Vagina (tissue), 2 donors: ENCODE measurements at regions not wholly inside any gene's neighbourhood (a gene's known extent, or its start where the extent isn't known, plus 50 kb on each side); places are given as distances from the start of the nearest gene placed in this dataset.

Source experiments
- DNase-seq, 2 donors: peaks; one replicate each; pipeline ENCODE4 v3.0.0-alpha.2; 2017; ENCODE audit errors: extremely low spot score in 2 of 2
- H3K27ac ChIP-seq: fragments of 200-600 bp; sonication (generic); one replicate; pipeline ENCODE4 v1.5.1; 2019
- H3K27me3 ChIP-seq: fragments of 200-600 bp; sonication (generic); one replicate; pipeline ENCODE4 v1.5.1; 2019
- H3K36me3 ChIP-seq, 2 donors: fragments of 200-600 bp; sonication (generic); one replicate each; pipeline ENCODE4 v1.5.1; 2017 to 2019
- H3K4me1 ChIP-seq: fragments of 200-600 bp; sonication (generic); one replicate; pipeline ENCODE4 v1.5.1; 2019
- H3K4me3 ChIP-seq, 2 donors: fragments of 200-600 bp; sonication (generic); 1 replicate in 1 of 2; 2 replicates in 1 of 2; pipeline ENCODE4 v1.5.1; 2016 to 2019
- H3K9me3 ChIP-seq: fragments of 200-600 bp; sonication (generic); one replicate; pipeline ENCODE4 v1.5.1; 2019
- CTCF ChIP-seq, 3 experiments: fragments of 450-650 bp in 2 of 3; fragments of 200-600 bp in 1 of 3; sonication (generic) in 1 of 3; IDR thresholded peaks; one replicate each; pipeline ENCODE4 v1.5.1; 2017 to 2019; ENCODE audit warnings: antibody characterized with exemption in 3 of 3, mild to moderate bottlenecking in 2 of 3, moderate library complexity in 2 of 3
- POLR2A ChIP-seq, 2 donors: fragments of 450-650 bp; IDR thresholded peaks; one replicate each; pipeline ENCODE4 v1.6.1; 2017; ENCODE audit warnings: antibody characterized with exemption in 2 of 2, mild to moderate bottlenecking in 2 of 2, moderate library complexity in 2 of 2
- POLR2AphosphoS5 ChIP-seq, 2 donors: sonication (generic); formaldehyde crosslinking; IDR thresholded peaks; one replicate each; pipeline ENCODE4 v1.9.0; 2017; ENCODE audit warnings: antibody characterized with exemption in 2 of 2, mild to moderate bottlenecking in 2 of 2, low read depth in 1 of 2; ENCODE audit not compliant: insufficient read depth in 1 of 2
- intact Hi-C: fragments of 100-400 bp; cut with DNase I; formaldehyde crosslinking; loops from one replicate; pipeline ENCODE4 v1.15.1; 2023

- H3K36me3 ChIP-seq = no peaks in the 10 kb centered on the region
- intact Hi-C loops = no loop called here
- no peaks in the 10 kb centered on the region for H3K27me3 ChIP-seq
- TF ChIP-seq POLR2AphosphoS5 (IDR thresholded peaks at IDR 0.05; ENCODE audit: insufficient read depth in 1 of 2, low read depth in 1 of 2) = no peak
- TF ChIP-seq POLR2A (IDR thresholded peaks at IDR 0.05) = no peak
- no peak for TF ChIP-seq CTCF (IDR thresholded peaks at IDR 0.05)
- H3K4me1 ChIP-seq = peaks cover 32% of the 10 kb centered on the region
- peak overlapping the region; percentile 41 for H3K27ac ChIP-seq
- no peak overlapping the region for H3K4me3 ChIP-seq
- no peaks in the 10 kb centered on the region for H3K9me3 ChIP-seq
- no peak for DNase-seq
Measured at GRCh38 chr20:10919396-10920140, 245.8 kb upstream of the JAG1 start.

GRCh38 chr20:10920396-10920795 is 246.6 kb upstream of the JAG1 start:
- Histone ChIP-seq H3K27me3 (no peaks in the 10 kb centered on the region), H3K27ac (peak overlapping the region; percentile 41), H3K4me1 (peaks cover 41% of the 10 kb centered on the region), H3K4me3 (no peak overlapping the region), H3K9me3 (no peaks in the 10 kb centered on the region), H3K36me3 (no peaks in the 10 kb centered on the region)
- intact Hi-C loops = no loop called here
- TF ChIP-seq POLR2AphosphoS5 (IDR thresholded peaks at IDR 0.05; ENCODE audit: insufficient read depth in 1 of 2, low read depth in 1 of 2) (no peak), POLR2A (IDR thresholded peaks at IDR 0.05) (no peak), CTCF (IDR thresholded peaks at IDR 0.05) (no peak)
- no peak for DNase-seq

- Histone ChIP-seq H3K9me3 (no peaks in the 10 kb centered on the region), H3K27me3 (no peaks in the 10 kb centered on the region), H3K27ac (no peak overlapping the region), H3K4me3 (no peak overlapping the region), H3K36me3 (no peaks in the 10 kb centered on the region), H3K4me1 (peaks cover 43% of the 10 kb centered on the region)
- intact Hi-C loops = no loop called here
- no peak for DNase-seq
- TF ChIP-seq POLR2A (IDR thresholded peaks at IDR 0.05) = no peak
- TF ChIP-seq CTCF (IDR thresholded peaks at IDR 0.05) = no peak
- no peak for TF ChIP-seq POLR2AphosphoS5 (IDR thresholded peaks at IDR 0.05; ENCODE audit: insufficient read depth in 1 of 2, low read depth in 1 of 2)
Measured at GRCh38 chr20:10921491-10922010, 247.8 kb upstream of the JAG1 start.

- no peak for DNase-seq
- Histone ChIP-seq H3K27ac (peak overlapping the region; percentile 45), H3K9me3 (no peaks in the 10 kb centered on the region), H3K36me3 (no peaks in the 10 kb centered on the region), H3K27me3 (no peaks in the 10 kb centered on the region), H3K4me1 (peaks cover 43% of the 10 kb centered on the region), H3K4me3 (no peak overlapping the region)
- no peak for TF ChIP-seq POLR2AphosphoS5 (IDR thresholded peaks at IDR 0.05; ENCODE audit: insufficient read depth in 1 of 2, low read depth in 1 of 2)
- TF ChIP-seq POLR2A (IDR thresholded peaks at IDR 0.05) = no peak
- TF ChIP-seq CTCF (IDR thresholded peaks at IDR 0.05) = no peak
- intact Hi-C loops = no loop called here
Measured at GRCh38 chr20:10922506-10922905, 248.7 kb upstream of the JAG1 start.

- Histone ChIP-seq H3K4me1 (peaks cover 47% of the 10 kb centered on the region), H3K36me3 (no peaks in the 10 kb centered on the region), H3K27ac (peak overlapping the region; percentile 45), H3K9me3 (no peaks in the 10 kb centered on the region), H3K27me3 (no peaks in the 10 kb centered on the region), H3K4me3 (no peak overlapping the region)
- intact Hi-C loops = no loop called here
- TF ChIP-seq POLR2AphosphoS5 (IDR thresholded peaks at IDR 0.05; ENCODE audit: insufficient read depth in 1 of 2, low read depth in 1 of 2) (no peak), CTCF (IDR thresholded peaks at IDR 0.05) (no peak), POLR2A (IDR thresholded peaks at IDR 0.05) (no peak)
- no peak for DNase-seq
Measured at GRCh38 chr20:10922941-10923340, 249.1 kb upstream of the JAG1 start.
